ENCODE measurements at regions not wholly inside any gene's neighbourhood (a gene's known extent, or its start where the extent isn't known, plus 50 kb on each side); places are given as distances from the start of the nearest gene placed in this dataset.

DNA sequence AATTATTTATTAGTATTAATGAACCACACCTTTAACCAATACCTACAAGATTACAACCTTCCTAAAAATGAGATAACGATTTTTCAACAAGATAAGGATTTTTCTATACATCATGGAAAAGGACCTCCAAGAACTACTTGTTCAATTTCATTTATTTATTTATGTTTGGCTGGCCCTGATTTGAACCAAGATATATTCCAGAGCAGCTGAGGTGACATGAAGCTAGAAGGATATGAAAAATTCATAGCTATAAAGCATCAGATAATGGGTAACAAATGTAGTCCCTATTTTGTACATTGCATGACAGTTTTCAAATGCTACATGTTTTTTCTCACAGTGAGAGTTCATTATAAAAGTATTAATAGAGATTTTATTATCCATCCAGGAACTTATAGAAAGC, 798.5 kb upstream of the ARRDC3 start:
- no peak overlapping the region for H3K4me3 ChIP-seq (ENCODE audit: low read depth, low read length)
- no peak for DNase-seq (ENCODE audit: low read depth)
- TF ChIP-seq MYC (IDR thresholded peaks at IDR 0.05; ENCODE audit: low read depth, low read length) = no peak
- TF ChIP-seq, protein P1, sequence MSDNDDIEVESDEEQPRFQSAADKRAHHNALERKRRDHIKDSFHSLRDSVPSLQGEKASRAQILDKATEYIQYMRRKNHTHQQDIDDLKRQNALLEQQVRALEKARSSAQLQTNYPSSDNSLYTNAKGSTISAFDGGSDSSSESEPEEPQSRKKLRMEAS (IDR thresholded peaks at IDR 0.05; ENCODE audit: low read depth, low read length) = no peak
- TF ChIP-seq, protein P2, sequence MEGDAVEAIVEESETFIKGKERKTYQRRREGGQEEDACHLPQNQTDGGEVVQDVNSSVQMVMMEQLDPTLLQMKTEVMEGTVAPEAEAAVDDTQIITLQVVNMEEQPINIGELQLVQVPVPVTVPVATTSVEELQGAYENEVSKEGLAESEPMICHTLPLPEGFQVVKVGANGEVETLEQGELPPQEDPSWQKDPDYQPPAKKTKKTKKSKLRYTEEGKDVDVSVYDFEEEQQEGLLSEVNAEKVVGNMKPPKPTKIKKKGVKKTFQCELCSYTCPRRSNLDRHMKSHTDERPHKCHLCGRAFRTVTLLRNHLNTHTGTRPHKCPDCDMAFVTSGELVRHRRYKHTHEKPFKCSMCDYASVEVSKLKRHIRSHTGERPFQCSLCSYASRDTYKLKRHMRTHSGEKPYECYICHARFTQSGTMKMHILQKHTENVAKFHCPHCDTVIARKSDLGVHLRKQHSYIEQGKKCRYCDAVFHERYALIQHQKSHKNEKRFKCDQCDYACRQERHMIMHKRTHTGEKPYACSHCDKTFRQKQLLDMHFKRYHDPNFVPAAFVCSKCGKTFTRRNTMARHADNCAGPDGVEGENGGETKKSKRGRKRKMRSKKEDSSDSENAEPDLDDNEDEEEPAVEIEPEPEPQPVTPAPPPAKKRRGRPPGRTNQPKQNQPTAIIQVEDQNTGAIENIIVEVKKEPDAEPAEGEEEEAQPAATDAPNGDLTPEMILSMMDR (IDR thresholded peaks at IDR 0.05; ENCODE audit: low read depth, low read length) = no peak
- TF ChIP-seq POLR2A (IDR thresholded peaks at IDR 0.05; ENCODE audit: extremely low read depth, insufficient read length) = no peak

DNA sequence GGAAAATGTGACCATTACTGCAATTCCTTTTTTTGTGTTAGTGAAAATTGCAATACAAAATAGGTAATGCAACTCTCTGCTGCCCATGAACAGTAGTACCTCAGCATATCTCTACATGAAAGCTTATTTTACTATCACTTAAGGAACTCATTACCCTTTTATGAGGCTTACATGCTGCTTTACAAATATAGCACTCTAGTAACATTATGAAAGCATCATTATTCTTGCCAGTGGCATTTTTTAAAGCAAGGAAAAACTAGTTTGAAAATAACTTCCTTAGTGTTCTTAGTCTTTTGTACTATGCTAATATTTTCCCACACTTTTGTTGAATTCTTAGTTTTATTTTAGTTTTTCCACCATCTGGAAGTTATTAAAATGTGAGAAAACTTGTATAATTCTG, 797.3 kb upstream of the ARRDC3 start:
- TF ChIP-seq, protein P1 (IDR thresholded peaks at IDR 0.05; ENCODE audit: low read depth, low read length) = no peak
- TF ChIP-seq, protein P2 (IDR thresholded peaks at IDR 0.05; ENCODE audit: low read depth, low read length) = no peak
- TF ChIP-seq MYC (IDR thresholded peaks at IDR 0.05; ENCODE audit: low read depth, low read length) (no peak), POLR2A (IDR thresholded peaks at IDR 0.05; ENCODE audit: extremely low read depth, insufficient read length) (no peak)
- no peak overlapping the region for H3K4me3 ChIP-seq (ENCODE audit: low read depth, low read length)
- DNase-seq (ENCODE audit: low read depth) = no peak

DNA sequence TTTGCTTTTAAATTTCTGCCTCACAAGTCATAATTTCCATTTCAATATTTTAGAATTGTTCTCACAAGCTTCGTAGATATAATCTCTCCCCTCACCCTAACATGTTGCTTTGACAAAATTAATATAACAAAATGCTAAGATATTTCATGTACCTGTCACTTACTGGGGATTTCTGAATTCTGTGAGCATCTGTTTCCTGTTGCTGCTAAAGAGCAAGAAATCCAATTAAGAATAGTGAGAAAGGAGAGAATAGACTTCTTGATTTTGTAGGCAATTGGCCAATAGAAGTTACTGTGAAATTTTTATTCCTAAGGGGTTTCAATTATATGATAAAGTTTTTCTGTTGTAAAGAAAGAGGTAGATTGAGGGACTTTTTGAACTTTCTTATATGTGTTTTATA, 796.5 kb upstream of the ARRDC3 start:
- no peak for DNase-seq (ENCODE audit: low read depth)
- TF ChIP-seq POLR2A (IDR thresholded peaks at IDR 0.05; ENCODE audit: extremely low read depth, insufficient read length) = no peak
- TF ChIP-seq, protein P2 (IDR thresholded peaks at IDR 0.05; ENCODE audit: low read depth, low read length) = no peak
- no peak for TF ChIP-seq MYC (IDR thresholded peaks at IDR 0.05; ENCODE audit: low read depth, low read length)
- TF ChIP-seq, protein P1 (IDR thresholded peaks at IDR 0.05; ENCODE audit: low read depth, low read length) = no peak
- no peak overlapping the region for H3K4me3 ChIP-seq (ENCODE audit: low read depth, low read length)

DNA sequence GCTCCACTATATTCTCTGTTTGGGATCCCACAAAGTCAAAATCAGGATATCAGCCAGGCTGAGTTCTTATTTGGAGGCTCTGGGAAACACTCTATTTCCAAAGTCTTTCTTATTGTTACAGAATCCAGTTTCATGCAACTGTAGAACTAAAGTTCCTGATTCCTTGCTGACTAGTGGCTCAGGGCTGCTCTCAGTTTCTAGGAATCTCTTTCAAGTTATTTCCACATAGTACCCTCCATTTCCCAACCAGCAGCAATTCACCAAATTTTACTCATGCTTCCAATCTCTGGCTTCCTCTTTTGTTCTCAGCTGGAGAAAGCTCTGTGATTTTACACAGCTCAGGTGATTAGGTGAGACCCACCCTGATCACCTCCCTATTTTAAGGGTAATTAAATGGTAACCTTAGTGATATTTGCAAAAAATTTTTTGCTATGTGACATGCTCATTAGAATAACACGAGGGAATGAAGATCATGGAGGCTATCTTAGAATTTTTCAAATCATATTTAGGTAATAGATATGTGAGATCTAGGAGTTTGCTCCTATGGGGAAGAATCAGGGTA, 794.9 kb upstream of the ARRDC3 start:
- no peak overlapping the region for H3K4me3 ChIP-seq (ENCODE audit: low read depth, low read length)
- TF ChIP-seq, protein P2 (IDR thresholded peaks at IDR 0.05; ENCODE audit: low read depth, low read length) = no peak
- TF ChIP-seq, protein P1 (IDR thresholded peaks at IDR 0.05; ENCODE audit: low read depth, low read length) = no peak
- no peak for TF ChIP-seq MYC (IDR thresholded peaks at IDR 0.05; ENCODE audit: low read depth, low read length)
- no peak for TF ChIP-seq POLR2A (IDR thresholded peaks at IDR 0.05; ENCODE audit: extremely low read depth, insufficient read length)
- DNase-seq (ENCODE audit: low read depth) = no peak

DNA sequence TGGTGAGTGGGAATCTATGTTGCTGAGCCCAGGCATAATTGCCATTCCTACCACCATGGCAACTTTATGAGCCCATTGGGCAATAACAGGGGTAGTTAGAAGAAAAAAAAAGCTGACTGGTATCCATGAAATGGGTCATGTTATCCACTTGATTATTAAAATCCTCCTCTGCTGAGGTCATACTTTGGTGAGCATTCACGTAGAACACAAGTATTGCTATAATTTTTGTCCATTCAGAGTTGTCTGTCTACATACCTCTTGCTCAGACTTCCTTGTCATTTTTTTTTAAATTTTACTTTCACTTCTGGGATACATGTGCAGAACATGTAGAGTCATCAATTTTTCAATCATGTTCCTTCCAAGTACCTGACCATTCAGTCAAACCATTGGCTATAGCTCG, 780.8 kb upstream of the ARRDC3 start:
- H3K4me3 ChIP-seq (ENCODE audit: low read depth, low read length) = no peak overlapping the region
- TF ChIP-seq MYC (IDR thresholded peaks at IDR 0.05; ENCODE audit: low read depth, low read length) (no peak), POLR2A (IDR thresholded peaks at IDR 0.05; ENCODE audit: extremely low read depth, insufficient read length) (no peak)
- TF ChIP-seq, protein P1 (IDR thresholded peaks at IDR 0.05; ENCODE audit: low read depth, low read length) = no peak
- TF ChIP-seq, protein P2 (IDR thresholded peaks at IDR 0.05; ENCODE audit: low read depth, low read length) = no peak
- DNase-seq (ENCODE audit: low read depth) = no peak

Data from NB4 (cell line).